IPS-18c (cell line): ENCODE measurements at regions not wholly inside any gene's neighbourhood (a gene's known extent, or its start where the extent isn't known, plus 50 kb on each side); places are given as distances from the start of the nearest gene placed in this dataset.

ENCODE experiments used
- H3K4me3 ChIP-seq: 2 replicates; pipeline ENCODE4 v1.7.0; 2013; ENCODE audit warnings: low read depth, mild to moderate bottlenecking, low read length, moderate library complexity; ENCODE audit not compliant: insufficient read depth
- H3K9me3 ChIP-seq: one replicate; pipeline ENCODE4 v1.6.1; 2013; ENCODE audit warnings: mild to moderate bottlenecking, low read length, moderate library complexity; ENCODE audit not compliant: control insufficient read depth, insufficient read depth

DNA sequence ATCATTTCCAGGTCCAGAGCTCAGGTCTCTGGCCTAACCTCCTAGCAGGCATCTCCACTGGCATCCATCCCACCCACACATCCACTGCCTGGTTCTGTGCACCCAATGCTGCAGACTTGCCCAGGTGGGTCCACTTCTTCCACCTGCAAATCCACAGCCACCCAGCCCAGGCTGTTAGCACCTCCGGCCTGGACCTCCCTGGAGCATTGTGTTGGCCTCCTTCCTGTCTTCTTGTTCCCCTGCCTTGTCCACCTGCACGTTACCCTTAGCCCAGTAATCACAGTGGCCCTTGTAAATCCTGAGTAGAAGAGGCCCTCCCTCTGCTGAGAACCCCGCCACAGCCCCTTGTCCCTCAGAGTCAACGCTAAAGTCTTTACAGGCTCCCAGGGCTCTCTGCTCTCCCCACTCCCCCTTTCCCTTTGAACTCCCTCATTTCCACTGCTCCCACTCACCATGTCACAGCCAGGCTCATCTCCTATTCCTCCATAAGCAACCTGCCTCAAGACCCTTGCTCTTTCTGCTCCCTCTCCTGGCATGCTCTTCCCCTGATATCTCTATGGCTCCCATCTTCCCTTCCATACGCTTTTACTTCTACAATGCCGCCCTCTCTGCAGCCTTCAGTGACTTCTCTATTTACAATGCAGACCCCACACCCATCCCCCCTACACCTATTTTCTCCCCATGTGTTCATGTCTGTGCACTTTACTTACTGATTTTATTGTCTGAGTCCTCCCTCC is 288.8 kb downstream of the FOXL1 start:
- Histone ChIP-seq H3K4me3 (no peak overlapping the region), H3K9me3 (no peaks in the 10 kb centered on the region)

- peaks cover 2% of the 10 kb centered on the region for H3K9me3 ChIP-seq
- no peak overlapping the region for H3K4me3 ChIP-seq
Observed at GRCh38 chr16:86868070-86868469, 289.7 kb downstream of the FOXL1 start.

GRCh38 chr16:86868786-86869185 is 290.4 kb downstream of the FOXL1 start:
- Histone ChIP-seq H3K4me3 (no peak overlapping the region), H3K9me3 (peaks cover 6% of the 10 kb centered on the region)

DNA sequence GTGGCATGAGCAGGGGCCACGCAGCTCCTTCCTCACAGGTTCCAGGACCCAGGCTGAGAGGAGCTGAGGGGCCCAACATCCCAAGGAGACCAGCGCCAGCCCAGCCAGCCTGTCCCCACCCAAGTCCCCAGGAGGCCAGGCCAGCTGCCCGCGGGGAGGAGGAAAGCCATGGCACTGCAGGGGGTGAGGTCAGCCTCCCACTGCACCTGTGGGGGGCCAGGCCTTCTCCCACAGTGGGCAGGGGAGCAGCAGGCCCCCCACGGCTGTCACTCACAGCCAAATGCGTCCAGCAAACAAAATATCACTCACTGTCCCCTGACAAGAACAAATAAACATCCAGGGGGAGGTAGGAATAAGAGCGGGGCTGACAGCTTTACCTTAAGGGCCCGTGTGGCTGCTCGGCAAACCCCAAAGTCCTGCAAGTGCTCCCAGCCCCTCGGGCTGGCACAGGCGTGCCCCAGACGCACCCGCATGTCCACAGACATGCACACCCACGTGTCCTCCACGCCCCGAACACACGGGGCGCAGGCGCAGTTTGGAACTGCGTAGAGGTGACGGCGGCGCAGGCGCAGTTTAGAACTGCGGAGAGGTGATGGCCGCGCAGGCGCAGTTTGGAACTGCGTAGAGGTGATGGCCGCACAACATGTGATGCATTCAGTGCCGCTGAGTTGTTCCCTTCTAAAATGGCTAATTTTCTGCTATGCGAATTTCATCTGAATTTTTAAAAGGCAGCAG is 291.1 kb downstream of the FOXL1 start:
- no peak overlapping the region for H3K4me3 ChIP-seq
- H3K9me3 ChIP-seq, result peaks cover 6% of the 10 kb centered on the region

DNA sequence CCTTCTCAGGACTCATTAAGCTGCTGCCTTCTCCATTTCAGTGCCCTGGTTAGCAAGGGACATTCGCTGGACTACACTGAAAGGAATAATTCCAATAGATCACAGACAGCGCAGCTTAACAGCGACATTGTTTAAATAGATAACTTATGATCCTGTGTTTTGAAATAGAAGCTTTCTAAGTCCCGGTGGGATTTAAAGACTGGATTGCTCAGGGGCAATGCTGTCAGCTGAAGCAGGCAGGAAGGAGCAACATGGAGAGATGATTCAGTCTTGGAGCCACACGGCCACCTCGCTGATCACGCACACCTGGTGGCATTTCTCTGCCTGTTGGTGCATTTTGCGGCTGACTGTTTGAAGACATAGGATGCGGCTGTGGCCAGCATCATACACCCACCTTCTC is 292.0 kb downstream of the FOXL1 start:
- Histone ChIP-seq H3K4me3 (no peak overlapping the region), H3K9me3 (peaks cover 6% of the 10 kb centered on the region)

- H3K4me3 ChIP-seq, result no peak overlapping the region
- peaks cover 6% of the 10 kb centered on the region for H3K9me3 ChIP-seq
Observed at GRCh38 chr16:86872131-86872530, 293.8 kb downstream of the FOXL1 start.

DNA sequence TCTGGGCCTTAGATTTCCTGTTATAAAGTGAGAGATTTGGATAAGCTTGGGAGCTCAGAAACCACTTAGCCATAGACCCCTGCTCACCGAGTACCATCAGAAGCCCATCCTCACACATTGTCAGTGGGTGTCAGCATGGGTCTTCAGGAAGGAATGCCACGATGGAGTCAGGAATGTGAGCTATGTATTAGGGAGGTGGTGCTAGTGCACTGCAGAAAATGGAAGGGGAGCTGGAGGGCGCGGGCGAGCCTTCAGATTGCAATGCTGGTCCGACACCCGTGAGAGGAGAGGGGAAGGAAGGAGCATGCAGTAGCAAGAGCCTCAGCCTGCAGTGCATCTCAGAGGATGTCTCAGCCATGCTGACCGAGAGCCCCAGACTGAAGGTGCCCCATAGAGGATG is 294.5 kb downstream of the FOXL1 start:
- peaks cover 6% of the 10 kb centered on the region for H3K9me3 ChIP-seq
- no peak overlapping the region for H3K4me3 ChIP-seq

- peaks cover 6% of the 10 kb centered on the region for H3K9me3 ChIP-seq
- no peak overlapping the region for H3K4me3 ChIP-seq
Observed at GRCh38 chr16:86874141-86874540, 295.8 kb downstream of the FOXL1 start.

GRCh38 chr16:86876499-86876898 is 298.1 kb downstream of the FOXL1 start:
- Histone ChIP-seq H3K9me3 (peaks cover 6% of the 10 kb centered on the region), H3K4me3 (no peak overlapping the region)

GRCh38 chr16:86877108-86877507 is 298.8 kb downstream of the FOXL1 start:
- H3K9me3 ChIP-seq, result peaks cover 6% of the 10 kb centered on the region
- H3K4me3 ChIP-seq, result no peak overlapping the region

- Histone ChIP-seq H3K9me3 (peaks cover 6% of the 10 kb centered on the region), H3K4me3 (no peak overlapping the region)
Observed at GRCh38 chr16:86877835-86878234, 299.5 kb downstream of the FOXL1 start.

DNA sequence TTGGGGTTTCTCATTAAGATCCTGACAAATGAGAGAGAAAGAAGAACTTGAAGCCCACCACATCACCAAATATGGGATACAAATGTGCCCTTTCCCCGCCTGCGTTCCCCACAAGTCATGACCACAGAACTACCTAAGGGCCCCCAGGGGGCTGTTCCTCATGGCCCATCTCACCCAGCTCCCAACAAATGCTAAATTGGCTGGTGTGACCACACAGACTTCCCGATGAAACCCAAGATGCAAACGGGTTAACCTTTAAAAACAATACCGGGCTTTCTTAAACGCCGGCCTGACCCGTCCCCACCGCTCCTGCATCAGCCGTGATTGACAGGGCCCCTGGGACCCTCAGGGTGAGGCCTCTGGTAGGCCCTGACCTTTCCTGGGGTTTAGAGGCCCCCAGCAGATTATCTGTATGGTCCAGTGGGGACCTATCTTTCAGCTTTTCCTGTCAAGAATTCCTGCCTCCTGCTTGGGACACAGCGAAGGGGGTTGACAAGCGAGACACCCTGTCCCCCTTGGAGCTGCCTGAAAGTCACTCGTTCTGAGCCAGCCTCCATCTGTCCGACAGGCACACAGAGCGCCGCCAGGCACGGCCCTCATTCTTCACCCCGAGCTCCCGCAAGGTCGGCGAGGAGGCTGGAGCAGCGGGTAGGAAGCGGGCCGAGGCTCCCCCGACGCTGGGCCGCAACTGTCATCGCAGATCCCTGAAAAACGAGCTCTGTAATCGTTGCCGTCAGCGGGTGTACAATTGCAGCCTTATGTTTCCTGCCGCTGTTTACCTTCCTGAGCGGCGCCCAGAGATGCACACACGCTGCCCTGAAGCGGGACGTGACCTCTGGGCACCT is 300.1 kb downstream of the FOXL1 start:
- no peaks in the 10 kb centered on the region for H3K9me3 ChIP-seq
- H3K4me3 ChIP-seq, result no peak overlapping the region

DNA sequence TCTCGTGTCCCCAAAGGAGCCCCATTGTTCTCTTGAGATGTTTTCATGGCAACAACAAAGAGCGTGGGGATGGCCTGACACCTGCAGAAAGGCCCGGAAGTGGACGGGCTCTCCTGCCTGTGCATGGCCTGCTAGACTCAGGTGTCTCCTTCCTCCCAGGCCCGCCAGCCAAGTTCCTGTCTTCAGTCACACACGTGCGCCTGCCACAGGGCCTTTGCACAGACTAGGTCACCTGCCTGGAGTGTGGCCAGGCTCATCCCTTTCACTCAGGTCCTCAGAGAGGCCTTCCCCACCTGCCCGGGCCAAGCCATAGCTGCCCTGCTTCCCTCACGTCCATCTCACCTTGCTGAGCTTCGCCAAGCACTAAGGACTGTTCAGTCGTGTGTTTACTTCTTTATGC is 300.9 kb downstream of the FOXL1 start:
- H3K9me3 ChIP-seq, result no peaks in the 10 kb centered on the region
- no peak overlapping the region for H3K4me3 ChIP-seq

DNA sequence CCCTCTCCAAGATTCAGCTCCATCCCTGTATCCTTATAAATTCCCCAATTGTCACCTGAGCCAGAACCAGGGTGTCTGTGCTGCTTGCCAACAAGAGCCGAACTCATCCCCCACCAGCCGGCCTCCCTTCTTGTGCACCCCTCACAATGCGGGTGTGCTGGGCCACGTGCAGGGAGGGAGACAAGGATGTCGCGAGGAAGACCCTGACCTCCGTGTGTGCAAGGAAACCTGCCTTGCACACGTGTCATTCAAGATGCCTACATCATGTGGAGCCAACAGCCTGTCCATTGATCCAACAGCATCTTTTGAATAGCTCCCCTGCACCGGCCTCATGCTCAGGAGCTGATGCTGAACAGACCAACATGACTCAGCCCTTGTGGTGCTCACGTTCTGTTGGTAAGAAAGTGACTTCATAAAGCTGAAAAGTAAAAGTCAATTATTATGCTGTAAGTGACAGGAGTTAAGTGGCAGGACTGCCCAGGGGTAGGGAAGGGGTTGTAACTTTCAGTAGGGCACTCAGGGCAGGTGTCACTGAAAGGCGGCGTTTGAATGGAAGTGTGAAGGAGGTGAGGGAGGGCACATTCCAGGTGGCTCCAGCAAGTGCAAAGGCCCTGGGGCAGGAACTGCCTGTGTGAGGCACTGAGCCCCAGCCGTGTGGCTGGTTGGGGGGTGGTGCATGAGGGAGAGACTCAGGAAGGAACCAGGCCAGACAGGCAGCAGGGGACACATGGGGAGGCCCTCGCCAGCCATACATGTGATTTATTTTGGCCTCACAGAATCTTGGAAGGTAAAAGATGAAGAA is 302.2 kb downstream of the FOXL1 start:
- Histone ChIP-seq H3K9me3 (no peaks in the 10 kb centered on the region), H3K4me3 (no peak overlapping the region)

DNA sequence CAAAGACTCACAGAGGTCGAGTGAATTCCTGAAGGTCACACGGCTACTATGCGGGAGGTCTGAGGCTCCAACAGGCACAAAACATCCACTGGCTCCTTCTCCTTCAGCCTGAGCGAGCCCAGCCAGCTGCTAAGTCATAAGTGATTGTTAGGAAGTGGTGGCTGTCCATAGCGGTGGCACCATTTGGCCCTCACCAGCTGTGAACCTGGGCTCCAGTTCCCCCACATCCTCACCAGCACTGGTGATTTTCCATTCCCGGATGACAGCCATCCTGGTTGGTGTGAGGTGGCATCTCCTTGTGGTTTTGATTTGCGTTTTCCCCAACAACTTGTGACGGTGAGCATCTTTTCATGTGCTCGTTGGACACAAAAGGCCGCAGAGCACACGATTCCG is 302.8 kb downstream of the FOXL1 start:
- no peak overlapping the region for H3K4me3 ChIP-seq
- H3K9me3 ChIP-seq, result no peaks in the 10 kb centered on the region

- H3K9me3 ChIP-seq, result no peaks in the 10 kb centered on the region
- H3K4me3 ChIP-seq, result no peak overlapping the region
Observed at GRCh38 chr16:86881861-86882273, 303.5 kb downstream of the FOXL1 start.
